Coronary artery (tissue), 2 donors: ENCODE measurements at regions not wholly inside any gene's neighbourhood (a gene's known extent, or its start where the extent isn't known, plus 50 kb on each side); places are given as distances from the start of the nearest gene placed in this dataset.

Source experiments
- DNase-seq: peaks from one replicate; pipeline ENCODE4 v3.0.0-alpha.2; 2017; ENCODE audit warnings: low spot score
- H3K27ac ChIP-seq, 2 donors: fragments of 200-600 bp; sonication (generic); one replicate each; pipeline ENCODE4 v1.5.1; 2016 to 2019
- H3K4me3 ChIP-seq: fragments of 200-600 bp; sonication (generic); 2 replicates; pipeline ENCODE4 v1.5.1; 2016; ENCODE audit warnings: mild to moderate bottlenecking, moderate library complexity
- CTCF ChIP-seq: fragments of 200-600 bp; sonication (generic); IDR thresholded peaks from one replicate; pipeline ENCODE4 v1.5.1; 2019; ENCODE audit warnings: antibody characterized with exemption

- no peak for DNase-seq
- H3K27ac ChIP-seq, result no peak overlapping the region
- no peak overlapping the region for H3K4me3 ChIP-seq
- no peak for TF ChIP-seq CTCF
Observed at GRCh38 chr12:24709216-24709615, 239.7 kb downstream of the BCAT1 start.

- TF ChIP-seq CTCF, result no peak
- Histone ChIP-seq H3K27ac (no peak overlapping the region), H3K4me3 (no peak overlapping the region)
- no peak for DNase-seq
Observed at GRCh38 chr12:24708718-24709117, 240.2 kb downstream of the BCAT1 start.

- no peak for DNase-seq
- Histone ChIP-seq H3K27ac (no peak overlapping the region), H3K4me3 (no peak overlapping the region)
- TF ChIP-seq CTCF, result no peak
Observed at GRCh38 chr12:24708043-24708442, 240.9 kb downstream of the BCAT1 start.

GRCh38 chr12:24707334-24707733 lies 241.6 kb downstream of the BCAT1 start:
- Histone ChIP-seq H3K27ac (no peak overlapping the region), H3K4me3 (no peak overlapping the region)
- DNase-seq, result no peak
- no peak for TF ChIP-seq CTCF

GRCh38 chr12:24705741-24706358 lies 243.1 kb downstream of the BCAT1 start:
- H3K4me3 ChIP-seq, result no peak overlapping the region
- H3K27ac ChIP-seq, result no peak overlapping the region
- DNase-seq, result no peak
- no peak for TF ChIP-seq CTCF

GRCh38 chr12:24705216-24705615 lies 243.7 kb downstream of the BCAT1 start:
- DNase-seq, result no peak
- no peak overlapping the region for H3K27ac ChIP-seq
- no peak overlapping the region for H3K4me3 ChIP-seq
- TF ChIP-seq CTCF, result no peak

- Histone ChIP-seq H3K4me3 (no peak overlapping the region), H3K27ac (no peak overlapping the region)
- DNase-seq, result no peak
- TF ChIP-seq CTCF, result no peak
Observed at GRCh38 chr12:24701343-24701742, 247.6 kb downstream of the BCAT1 start.
